Esophagus squamous epithelium (tissue), 4 donors: ENCODE measurements at regions not wholly inside any gene's neighbourhood (a gene's known extent, or its start where the extent isn't known, plus 50 kb on each side); places are given as distances from the start of the nearest gene placed in this dataset.

Source experiments
- CTCF ChIP-seq, 6 experiments: fragments of 450-650 bp in 4 of 6; fragments of 200-600 bp in 2 of 6; sonication (generic) in 2 of 6; IDR thresholded peaks; one replicate each; pipeline ENCODE4 v1.5.1; 2016 to 2019; ENCODE audit warnings: antibody characterized with exemption in 6 of 6, mild to moderate bottlenecking in 4 of 6, moderate library complexity in 4 of 6
- POLR2A ChIP-seq, 4 donors: fragments of 450-650 bp; IDR thresholded peaks; one replicate each; pipeline ENCODE4 v1.6.1; 2017; ENCODE audit warnings: antibody characterized with exemption in 4 of 4, mild to moderate bottlenecking in 4 of 4, moderate library complexity in 3 of 4

- TF ChIP-seq CTCF (IDR thresholded peaks at IDR 0.05) (no peak), POLR2A (IDR thresholded peaks at IDR 0.05) (no peak)
Observed at GRCh38 chr4:36944232-36944631, 300.3 kb upstream of the NWD2 start.
